ENCODE measurements at regions not wholly inside any gene's neighbourhood (a gene's known extent, or its start where the extent isn't known, plus 50 kb on each side); places are given as distances from the start of the nearest gene placed in this dataset.

DNA sequence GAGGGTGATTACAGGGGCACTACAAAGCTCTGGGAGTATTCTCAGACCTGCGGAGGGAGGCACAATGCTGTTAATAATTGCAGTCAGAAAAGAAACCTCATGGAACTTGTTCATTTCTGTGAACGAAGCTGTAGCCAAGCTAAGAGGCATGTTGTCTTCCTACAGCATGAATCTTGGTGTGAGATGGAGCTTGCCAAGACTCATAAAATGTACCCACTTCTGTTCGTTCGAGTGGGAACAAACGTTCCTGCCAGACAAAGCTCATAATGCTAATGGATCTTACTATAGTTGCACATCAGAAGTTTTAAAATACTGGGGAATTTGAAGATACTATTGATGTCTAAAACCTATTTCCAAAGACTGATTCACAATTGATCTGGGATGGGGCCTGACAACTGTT, 489.1 kb downstream of the ZEB2 start:
- H4K20me1 ChIP-seq (ENCODE audit: low read length), result no peaks in the 10 kb centered on the region
- no peak overlapping the region for H3K27ac ChIP-seq (ENCODE audit: low read length)
- no peaks in the 10 kb centered on the region for H3K79me2 ChIP-seq (ENCODE audit: low read length)
- ChIA-PET POLR2A (ENCODE audit: unreplicated experiment) (no interaction called here), CTCF (no interaction called here)
- no peak for ATAC-seq
- intact Hi-C loops (cut with micrococcal nuclease), result no loop called here
- no peaks in the 10 kb centered on the region for H3K36me3 ChIP-seq (ENCODE audit: low read depth, low read length)
- H3K9me3 ChIP-seq (ENCODE audit: low read length), result no peaks in the 10 kb centered on the region
- TF ChIP-seq EZH2 (IDR thresholded peaks at IDR 0.05; ENCODE audit: low read length, unreplicated experiment) (no peak), EZH2phosphoT487 (IDR thresholded peaks at IDR 0.05; ENCODE audit: borderline replicate concordance, low read length) (no peak)
- TF ChIP-seq, protein P1, sequence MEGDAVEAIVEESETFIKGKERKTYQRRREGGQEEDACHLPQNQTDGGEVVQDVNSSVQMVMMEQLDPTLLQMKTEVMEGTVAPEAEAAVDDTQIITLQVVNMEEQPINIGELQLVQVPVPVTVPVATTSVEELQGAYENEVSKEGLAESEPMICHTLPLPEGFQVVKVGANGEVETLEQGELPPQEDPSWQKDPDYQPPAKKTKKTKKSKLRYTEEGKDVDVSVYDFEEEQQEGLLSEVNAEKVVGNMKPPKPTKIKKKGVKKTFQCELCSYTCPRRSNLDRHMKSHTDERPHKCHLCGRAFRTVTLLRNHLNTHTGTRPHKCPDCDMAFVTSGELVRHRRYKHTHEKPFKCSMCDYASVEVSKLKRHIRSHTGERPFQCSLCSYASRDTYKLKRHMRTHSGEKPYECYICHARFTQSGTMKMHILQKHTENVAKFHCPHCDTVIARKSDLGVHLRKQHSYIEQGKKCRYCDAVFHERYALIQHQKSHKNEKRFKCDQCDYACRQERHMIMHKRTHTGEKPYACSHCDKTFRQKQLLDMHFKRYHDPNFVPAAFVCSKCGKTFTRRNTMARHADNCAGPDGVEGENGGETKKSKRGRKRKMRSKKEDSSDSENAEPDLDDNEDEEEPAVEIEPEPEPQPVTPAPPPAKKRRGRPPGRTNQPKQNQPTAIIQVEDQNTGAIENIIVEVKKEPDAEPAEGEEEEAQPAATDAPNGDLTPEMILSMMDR (conservative IDR thresholded peaks at IDR 0.05; ENCODE audit: low read depth, low read length), result no peak
- H2AFZ ChIP-seq (ENCODE audit: low read length), result no peak overlapping the region
- no peaks in the 10 kb centered on the region for H3K9me2 ChIP-seq (replicated peaks; ENCODE audit: low read length)
- no peak overlapping the region for H3K9ac ChIP-seq (ENCODE audit: low read length)
- H3K4me1 ChIP-seq (ENCODE audit: insufficient read depth, low read length), result no peaks in the 10 kb centered on the region
- no peaks in the 10 kb centered on the region for H3K27me3 ChIP-seq (ENCODE audit: low read length)
- H3K4me3 ChIP-seq (ENCODE audit: low read length), result no peak overlapping the region
- DNase-seq, result no peak
- H3F3A ChIP-seq (ENCODE audit: low read length, unreplicated experiment), result no peaks in the 10 kb centered on the region
- BruUV-seq (replicated peaks), result no TSS peak
- no peak overlapping the region for H3K4me2 ChIP-seq (ENCODE audit: low read length)

DNA sequence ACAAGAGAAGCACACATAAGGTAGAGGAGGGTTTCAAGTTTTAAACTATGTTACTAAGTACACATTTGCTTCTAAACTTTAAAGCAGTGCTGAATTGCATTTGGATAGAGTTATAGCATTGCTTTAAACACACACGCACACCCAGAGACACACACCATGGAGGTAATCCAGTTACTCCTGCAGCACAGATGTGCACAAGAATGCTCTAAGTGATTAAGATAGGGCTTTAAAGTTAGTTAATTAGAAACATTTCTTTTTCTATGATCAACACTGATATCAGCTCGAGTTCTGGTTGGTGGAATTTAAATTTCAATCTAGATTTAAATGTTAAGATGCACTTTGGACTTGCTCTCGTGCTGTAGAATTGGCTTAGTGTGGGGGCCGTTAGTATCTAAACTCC, 492.3 kb downstream of the ZEB2 start:
- BruUV-seq (replicated peaks), result no TSS peak
- H3K4me1 ChIP-seq (ENCODE audit: insufficient read depth, low read length), result no peaks in the 10 kb centered on the region
- H3K79me2 ChIP-seq (ENCODE audit: low read length), result no peaks in the 10 kb centered on the region
- H3K4me3 ChIP-seq (ENCODE audit: low read length), result no peak overlapping the region
- no peaks in the 10 kb centered on the region for H3K9me2 ChIP-seq (replicated peaks; ENCODE audit: low read length)
- H3K36me3 ChIP-seq (ENCODE audit: low read depth, low read length), result no peaks in the 10 kb centered on the region
- no peak overlapping the region for H3K4me2 ChIP-seq (ENCODE audit: low read length)
- no peak overlapping the region for H2AFZ ChIP-seq (ENCODE audit: low read length)
- TF ChIP-seq, protein P1 (conservative IDR thresholded peaks at IDR 0.05; ENCODE audit: low read depth, low read length), result no peak
- TF ChIP-seq EZH2phosphoT487 (IDR thresholded peaks at IDR 0.05; ENCODE audit: borderline replicate concordance, low read length), result no peak
- TF ChIP-seq EZH2 (IDR thresholded peaks at IDR 0.05; ENCODE audit: low read length, unreplicated experiment), result no peak
- ATAC-seq, result no peak
- ChIA-PET POLR2A (ENCODE audit: unreplicated experiment) (interaction anchor here (0.6 kb wide), 1 partner anchor 533 kb away, joined by 3 read pairs; no protein-coding TSS in a partner anchor), CTCF (no interaction called here)
- H3K27me3 ChIP-seq (ENCODE audit: low read length), result no peaks in the 10 kb centered on the region
- H3F3A ChIP-seq (ENCODE audit: low read length, unreplicated experiment), result no peaks in the 10 kb centered on the region
- no peaks in the 10 kb centered on the region for H3K9me3 ChIP-seq (ENCODE audit: low read length)
- intact Hi-C loops (cut with micrococcal nuclease), result no loop called here
- H4K20me1 ChIP-seq (ENCODE audit: low read length), result no peaks in the 10 kb centered on the region
- DNase-seq, result no peak
- H3K27ac ChIP-seq (ENCODE audit: low read length), result no peak overlapping the region
- no peak overlapping the region for H3K9ac ChIP-seq (ENCODE audit: low read length)

DNA sequence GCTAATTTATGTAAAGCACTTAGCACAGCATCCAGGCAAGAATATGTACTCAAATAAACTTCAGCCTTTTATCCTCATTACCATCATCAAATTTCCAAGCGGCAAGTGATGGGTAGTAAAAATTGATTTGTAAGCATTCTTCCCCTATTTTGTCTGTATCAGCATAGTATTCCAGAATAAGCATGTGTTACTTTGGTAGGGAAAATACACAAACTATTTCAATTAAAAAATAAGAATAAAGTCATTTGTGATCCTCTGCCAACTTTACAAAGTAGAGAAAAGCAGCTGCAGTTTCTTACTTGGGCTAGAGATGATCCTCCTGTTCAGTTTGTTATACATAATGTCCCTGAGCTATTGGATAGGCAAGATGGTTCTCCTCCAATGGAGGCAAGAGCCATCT, 493.2 kb downstream of the ZEB2 start:
- Histone ChIP-seq H3K4me3 (ENCODE audit: low read length) (no peak overlapping the region), H3K4me1 (ENCODE audit: insufficient read depth, low read length) (no peaks in the 10 kb centered on the region), H3K27ac (ENCODE audit: low read length) (no peak overlapping the region), H3K79me2 (ENCODE audit: low read length) (no peaks in the 10 kb centered on the region), H3F3A (ENCODE audit: low read length, unreplicated experiment) (no peaks in the 10 kb centered on the region), H4K20me1 (ENCODE audit: low read length) (no peaks in the 10 kb centered on the region), H3K36me3 (ENCODE audit: low read depth, low read length) (no peaks in the 10 kb centered on the region), H3K9ac (ENCODE audit: low read length) (no peak overlapping the region), H3K4me2 (ENCODE audit: low read length) (no peak overlapping the region), H3K9me2 (replicated peaks; ENCODE audit: low read length) (no peaks in the 10 kb centered on the region), H2AFZ (ENCODE audit: low read length) (no peak overlapping the region), H3K9me3 (ENCODE audit: low read length) (0 out of 2 replicates have a peak, but pooled peaks cover 2% of the 10 kb centered on the region), H3K27me3 (ENCODE audit: low read length) (no peaks in the 10 kb centered on the region)
- POLR2A ChIA-PET (ENCODE audit: unreplicated experiment), result interaction anchor here (0.6 kb wide), 1 partner anchor 124 kb away, joined by 4 read pairs; no protein-coding TSS in a partner anchor
- intact Hi-C loops (cut with micrococcal nuclease), result no loop called here
- ATAC-seq (no peak), DNase-seq (no peak)
- BruUV-seq (replicated peaks), result no TSS peak
- CTCF ChIA-PET, result no interaction called here
- TF ChIP-seq, protein P1 (conservative IDR thresholded peaks at IDR 0.05; ENCODE audit: low read depth, low read length), result no peak
- no peak for TF ChIP-seq EZH2phosphoT487 (IDR thresholded peaks at IDR 0.05; ENCODE audit: borderline replicate concordance, low read length)
- no peak for TF ChIP-seq EZH2 (IDR thresholded peaks at IDR 0.05; ENCODE audit: low read length, unreplicated experiment)

Data from PC-3 (cell line).